ENCODE measurements at regions not wholly inside any gene's neighbourhood (a gene's known extent, or its start where the extent isn't known, plus 50 kb on each side); places are given as distances from the start of the nearest gene placed in this dataset.

GRCh38 chr13:109883181-109884180 is 97.1 kb upstream of the IRS2 start:
- peak in 1 of 2 experiments; percentile 61 for DNase-seq (ENCODE audit: low read depth in 1 of 2, low spot score in 2 of 2)
- H3K36me3 ChIP-seq: no peaks in the 10 kb centered on the region

GRCh38 chr13:109881961-109882558 is 95.7 kb upstream of the IRS2 start:
- Histone ChIP-seq H3K27ac (no peak overlapping the region), H3K9me3 (replicated peaks) (no peaks in the 10 kb centered on the region), H3K4me1 (replicated peaks) (no peaks in the 10 kb centered on the region), H3K4me3 (no peak overlapping the region), H3K36me3 (no peaks in the 10 kb centered on the region), H3K27me3 (replicated peaks) (peaks cover 73% of the 10 kb centered on the region)
- DNase-seq (ENCODE audit: low read depth in 1 of 2, low spot score in 2 of 2): peak in 1 of 2 experiments; percentile 67

More at GRCh38 chr13:109883181-109884180, 97.1 kb upstream of the IRS2 start:
- Histone ChIP-seq H3K9me3 (replicated peaks) (peaks cover 3% of the 10 kb centered on the region; the same call in 1 of the 2 replicates), H3K27ac (no peak overlapping the region), H3K27me3 (replicated peaks) (peaks cover 75% of the 10 kb centered on the region), H3K4me3 (no peak overlapping the region), H3K4me1 (replicated peaks) (no peaks in the 10 kb centered on the region)

GRCh38 chr13:109881347-109881725 is 95.0 kb upstream of the IRS2 start:
- Histone ChIP-seq H3K27me3 (replicated peaks) (peaks cover 71% of the 10 kb centered on the region), H3K4me1 (replicated peaks) (no peaks in the 10 kb centered on the region), H3K9me3 (replicated peaks) (no peaks in the 10 kb centered on the region), H3K36me3 (no peaks in the 10 kb centered on the region), H3K4me3 (no peak overlapping the region), H3K27ac (no peak overlapping the region)
- peak in 1 of 2 experiments; percentile 60 for DNase-seq (ENCODE audit: low read depth in 1 of 2, low spot score in 2 of 2)

GRCh38 chr13:109880371-109881346 is 94.3 kb upstream of the IRS2 start:
- Histone ChIP-seq H3K4me1 (replicated peaks) (no peaks in the 10 kb centered on the region), H3K36me3 (no peaks in the 10 kb centered on the region), H3K27me3 (replicated peaks) (peaks cover 65% of the 10 kb centered on the region), H3K4me3 (no peak overlapping the region), H3K27ac (no peak overlapping the region), H3K9me3 (replicated peaks) (no peaks in the 10 kb centered on the region)
- DNase-seq (ENCODE audit: low read depth in 1 of 2, low spot score in 2 of 2): peak in 1 of 2 experiments; percentile 74

- Histone ChIP-seq H3K27ac (no peak overlapping the region), H3K27me3 (replicated peaks) (peaks cover 64% of the 10 kb centered on the region), H3K36me3 (no peaks in the 10 kb centered on the region), H3K4me1 (replicated peaks) (0 out of 2 replicates have a peak, but pooled peaks cover 3% of the 10 kb centered on the region), H3K9me3 (replicated peaks) (no peaks in the 10 kb centered on the region), H3K4me3 (no peak overlapping the region)
- peak in 1 of 2 experiments; percentile 67 for DNase-seq (ENCODE audit: low read depth in 1 of 2, low spot score in 2 of 2)
These were observed 93.0 kb upstream of the IRS2 start for GRCh38 chr13:109879338-109879737.

- H3K27ac ChIP-seq: no peak overlapping the region
- H3K4me1 ChIP-seq (replicated peaks): 0 out of 2 replicates have a peak, but pooled peaks cover 3% of the 10 kb centered on the region
- no peaks in the 10 kb centered on the region for H3K36me3 ChIP-seq
- peak in 1 of 2 experiments; percentile 68 for DNase-seq (ENCODE audit: low read depth in 1 of 2, low spot score in 2 of 2)
- H3K27me3 ChIP-seq (replicated peaks): peaks cover 54% of the 10 kb centered on the region
- H3K9me3 ChIP-seq (replicated peaks): no peaks in the 10 kb centered on the region
- H3K4me3 ChIP-seq: no peak overlapping the region
These were observed 91.4 kb upstream of the IRS2 start for GRCh38 chr13:109877809-109878208.

GRCh38 chr13:109875746-109876145 is 89.4 kb upstream of the IRS2 start:
- no peak overlapping the region for H3K27ac ChIP-seq

GRCh38 chr13:109874484-109875454 is 88.4 kb upstream of the IRS2 start:
- DNase-seq (ENCODE audit: low read depth in 1 of 2, low spot score in 2 of 2): peak in 1 of 2 experiments; percentile 54
- H3K27ac ChIP-seq: no peak overlapping the region
- H3K9me3 ChIP-seq (replicated peaks): no peaks in the 10 kb centered on the region
- no peak overlapping the region for H3K4me3 ChIP-seq
- H3K4me1 ChIP-seq (replicated peaks): 0 out of 2 replicates have a peak, but pooled peaks cover 3% of the 10 kb centered on the region
- H3K36me3 ChIP-seq: no peaks in the 10 kb centered on the region
- H3K27me3 ChIP-seq (replicated peaks): peaks cover 46% of the 10 kb centered on the region

More at GRCh38 chr13:109875746-109876145, 89.4 kb upstream of the IRS2 start:
- H3K36me3 ChIP-seq: no peaks in the 10 kb centered on the region
- H3K4me3 ChIP-seq: no peak overlapping the region
- H3K9me3 ChIP-seq (replicated peaks): no peaks in the 10 kb centered on the region
- peak in 1 of 2 experiments; percentile 70 for DNase-seq (ENCODE audit: low read depth in 1 of 2, low spot score in 2 of 2)
- H3K4me1 ChIP-seq (replicated peaks): 0 out of 2 replicates have a peak, but pooled peaks cover 3% of the 10 kb centered on the region
- peaks cover 49% of the 10 kb centered on the region for H3K27me3 ChIP-seq (replicated peaks)

- Histone ChIP-seq H3K9me3 (replicated peaks) (no peaks in the 10 kb centered on the region), H3K4me1 (replicated peaks) (0 out of 2 replicates have a peak, but pooled peaks cover 3% of the 10 kb centered on the region), H3K27me3 (replicated peaks) (peaks cover 47% of the 10 kb centered on the region), H3K4me3 (no peak overlapping the region), H3K27ac (no peak overlapping the region), H3K36me3 (no peaks in the 10 kb centered on the region)
- peak in 1 of 2 experiments; percentile 73 for DNase-seq (ENCODE audit: low read depth in 1 of 2, low spot score in 2 of 2)
These were observed 87.2 kb upstream of the IRS2 start for GRCh38 chr13:109873351-109874123.

GRCh38 chr13:109872864-109873263 is 86.5 kb upstream of the IRS2 start:
- DNase-seq (ENCODE audit: low read depth in 1 of 2, low spot score in 2 of 2): peak in 1 of 2 experiments; percentile 65
- H3K36me3 ChIP-seq: no peaks in the 10 kb centered on the region
- no peak overlapping the region for H3K4me3 ChIP-seq
- H3K9me3 ChIP-seq (replicated peaks): no peaks in the 10 kb centered on the region
- 0 out of 2 replicates have a peak, but pooled peaks cover 3% of the 10 kb centered on the region for H3K4me1 ChIP-seq (replicated peaks)
- H3K27ac ChIP-seq: no peak overlapping the region
- peaks cover 49% of the 10 kb centered on the region for H3K27me3 ChIP-seq (replicated peaks)

GRCh38 chr13:109870696-109871370 is 84.5 kb upstream of the IRS2 start:
- no peaks in the 10 kb centered on the region for H3K36me3 ChIP-seq
- DNase-seq (ENCODE audit: low read depth in 1 of 2, low spot score in 2 of 2): peak in 1 of 2 experiments; percentile 64
- no peaks in the 10 kb centered on the region for H3K9me3 ChIP-seq (replicated peaks)
- 0 out of 2 replicates have a peak, but pooled peaks cover 3% of the 10 kb centered on the region for H3K4me1 ChIP-seq (replicated peaks)
- no peak overlapping the region for H3K27ac ChIP-seq
- peaks cover 63% of the 10 kb centered on the region for H3K27me3 ChIP-seq (replicated peaks)
- no peak overlapping the region for H3K4me3 ChIP-seq

Measured in SJSA1 (cell line).